ENCODE measurements at regions not wholly inside any gene's neighbourhood (a gene's known extent, or its start where the extent isn't known, plus 50 kb on each side); places are given as distances from the start of the nearest gene placed in this dataset.
A peak's percentile ranks its signal among the peaks of the same experiment; 100 is the strongest.

- TF ChIP-seq RFX5 (IDR thresholded peaks at IDR 0.05; ENCODE audit: low read depth, low read length) (no peak), CHD2 (IDR thresholded peaks at IDR 0.05; ENCODE audit: borderline replicate concordance, low read depth, low read length) (no peak), CTCF (IDR thresholded peaks at IDR 0.05 in 2 of 3, conservative IDR thresholded peaks at IDR 0.05 in 1 of 3; ENCODE audit: control insufficient read depth in 2 of 3, extremely low read depth in 1 of 3, insufficient read depth in 1 of 3, low read depth in 3 of 3, low read length in 3 of 3) (peak; percentile 61 to 67 (median 63)), YY1 (IDR thresholded peaks at IDR 0.05; ENCODE audit: low read depth, low read length) (peak; percentile 67; the same call in 1 of the 2 replicates), TCF3 (IDR thresholded peaks at IDR 0.05; ENCODE audit: borderline replicate concordance, insufficient read depth, low read depth, low read length) (no peak)
These were observed 213.4 kb upstream of the S100G start for GRCh38 chrX:16436348-16437188.

Data from GM12878 (cell line).